IgD-negative memory B cell (primary cell): ENCODE measurements at regions not wholly inside any gene's neighbourhood (a gene's known extent, or its start where the extent isn't known, plus 50 kb on each side); places are given as distances from the start of the nearest gene placed in this dataset.

Experiments used
- H3K27ac Mint-ChIP-seq, 3 donors: one replicate each; pipeline ENCODE4 v1.8.0; 2020 to 2022; ENCODE audit warnings: mild to moderate bottlenecking in 3 of 3, mixed read lengths in 3 of 3, moderate library complexity in 1 of 3
- H3K27me3 Mint-ChIP-seq: one replicate; pipeline ENCODE4 v1.8.0; 2021; ENCODE audit warnings: mixed read lengths
- H3K36me3 Mint-ChIP-seq: one replicate; pipeline ENCODE4 v1.8.0; 2020; ENCODE audit warnings: mild to moderate bottlenecking, mixed read lengths
- H3K4me1 Mint-ChIP-seq, 3 donors: one replicate each; pipeline ENCODE4 v1.8.0; 2020 to 2022; ENCODE audit warnings: mixed read lengths in 3 of 3, mild to moderate bottlenecking in 1 of 3
- H3K4me3 Mint-ChIP-seq, 4 donors: one replicate each; pipeline ENCODE4 v1.8.0; 2020 to 2022; ENCODE audit warnings: mild to moderate bottlenecking in 4 of 4, mixed read lengths in 4 of 4, moderate library complexity in 3 of 4
- H3K9me3 Mint-ChIP-seq, 3 donors: one replicate each; pipeline ENCODE4 v1.8.0; 2020 to 2021; ENCODE audit warnings: mixed read lengths in 3 of 3, mild to moderate bottlenecking in 1 of 3

- Mint-ChIP-seq H3K36me3 (peaks cover 2% of the 10 kb centered on the region), H3K9me3 (peaks cover 7 to 14% (median 12%) of the 10 kb centered on the region in 3 donors), H3K27ac (no peak overlapping the region), H3K4me1 (no peaks in the 10 kb centered on the region), H3K27me3 (no peaks in the 10 kb centered on the region), H3K4me3 (no peak overlapping the region)
These were observed 161.3 kb upstream of the MAGEB18 start for GRCh38 chrX:25976683-25977310.

- H3K27ac Mint-ChIP-seq, result no peak overlapping the region
- no peaks in the 10 kb centered on the region for H3K9me3 Mint-ChIP-seq
These were observed 139.5 kb upstream of the MAGEB18 start for GRCh38 chrX:25998687-25999086.

GRCh38 chrX:26007462-26007861, 130.7 kb upstream of the MAGEB18 start:
- no peaks in the 10 kb centered on the region for H3K27me3 Mint-ChIP-seq
- peaks cover 0 to 6% (median 2%) of the 10 kb centered on the region in 3 donors for H3K9me3 Mint-ChIP-seq
- no peak overlapping the region for H3K4me3 Mint-ChIP-seq
- no peaks in the 10 kb centered on the region for H3K4me1 Mint-ChIP-seq
- no peak overlapping the region for H3K27ac Mint-ChIP-seq
- no peaks in the 10 kb centered on the region for H3K36me3 Mint-ChIP-seq

More at GRCh38 chrX:25998687-25999086, 139.5 kb upstream of the MAGEB18 start:
- Mint-ChIP-seq H3K36me3 (no peaks in the 10 kb centered on the region), H3K27me3 (no peaks in the 10 kb centered on the region), H3K4me3 (no peak overlapping the region), H3K4me1 (no peaks in the 10 kb centered on the region)

GRCh38 chrX:26008042-26008441, 130.1 kb upstream of the MAGEB18 start:
- Mint-ChIP-seq H3K9me3 (peaks cover 0 to 7% (median 2%) of the 10 kb centered on the region in 3 donors), H3K36me3 (no peaks in the 10 kb centered on the region), H3K4me1 (no peaks in the 10 kb centered on the region), H3K27me3 (no peaks in the 10 kb centered on the region), H3K4me3 (no peak overlapping the region), H3K27ac (no peak overlapping the region)

DNA sequence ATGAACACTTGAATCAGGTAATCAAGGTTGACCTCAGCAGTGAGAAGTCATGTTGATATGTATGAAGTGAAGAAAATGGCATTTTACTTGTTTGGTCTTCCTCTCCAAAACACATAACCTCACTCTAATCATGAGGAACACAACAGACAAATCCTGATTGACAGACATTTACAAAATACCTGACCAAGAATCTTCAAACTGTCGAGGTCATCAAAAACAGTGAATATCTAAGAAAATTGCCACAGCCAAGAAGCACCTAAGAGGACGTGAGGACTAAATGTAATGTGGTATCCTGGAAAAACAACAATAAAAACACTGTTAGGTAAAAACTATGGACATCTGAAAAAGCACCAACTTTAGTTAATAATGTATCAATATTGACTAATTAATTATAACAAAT, 129.5 kb upstream of the MAGEB18 start:
- peaks cover 0 to 7% (median 2%) of the 10 kb centered on the region in 3 donors for H3K9me3 Mint-ChIP-seq
- H3K27me3 Mint-ChIP-seq, result no peaks in the 10 kb centered on the region
- H3K36me3 Mint-ChIP-seq, result no peaks in the 10 kb centered on the region
- H3K27ac Mint-ChIP-seq, result no peak overlapping the region
- no peak overlapping the region for H3K4me3 Mint-ChIP-seq
- no peaks in the 10 kb centered on the region for H3K4me1 Mint-ChIP-seq

DNA sequence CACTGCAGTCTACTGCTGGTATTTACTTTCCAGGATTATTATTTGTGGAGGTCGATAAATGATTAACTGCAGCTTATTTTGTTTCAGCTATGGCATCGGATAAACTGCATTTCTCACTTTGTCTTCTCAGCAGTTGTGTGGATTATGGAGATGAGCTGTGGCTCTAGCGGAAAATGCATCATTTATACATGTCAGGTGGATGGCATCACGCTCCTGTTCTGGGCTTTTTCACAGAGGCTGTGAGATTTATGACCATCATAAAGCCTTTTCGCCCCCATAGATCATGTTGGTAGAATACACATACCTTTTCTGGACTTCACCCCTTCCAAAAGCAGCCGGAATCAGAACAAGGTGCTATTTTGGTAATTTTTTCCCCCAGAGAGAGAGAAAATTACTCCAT, 118.8 kb upstream of the MAGEB18 start:
- Mint-ChIP-seq H3K27ac (no peak overlapping the region), H3K4me1 (no peaks in the 10 kb centered on the region), H3K27me3 (peaks cover 2% of the 10 kb centered on the region), H3K9me3 (peaks cover 0 to 4% (median 2%) of the 10 kb centered on the region in 3 donors), H3K36me3 (no peaks in the 10 kb centered on the region), H3K4me3 (no peak overlapping the region)

GRCh38 chrX:26026179-26026578, 112.0 kb upstream of the MAGEB18 start:
- Mint-ChIP-seq H3K27ac (no peak overlapping the region), H3K36me3 (no peaks in the 10 kb centered on the region), H3K4me3 (no peak overlapping the region), H3K27me3 (no peaks in the 10 kb centered on the region), H3K9me3 (peaks cover 0 to 4% (median 3%) of the 10 kb centered on the region in 3 donors), H3K4me1 (no peaks in the 10 kb centered on the region)

- Mint-ChIP-seq H3K27me3 (no peaks in the 10 kb centered on the region), H3K4me1 (no peaks in the 10 kb centered on the region), H3K4me3 (no peak overlapping the region), H3K27ac (no peak overlapping the region), H3K36me3 (no peaks in the 10 kb centered on the region), H3K9me3 (peaks cover 0 to 1% (median 0%) of the 10 kb centered on the region in 3 donors)
These were observed 105.8 kb upstream of the MAGEB18 start for GRCh38 chrX:26032111-26032912.

DNA sequence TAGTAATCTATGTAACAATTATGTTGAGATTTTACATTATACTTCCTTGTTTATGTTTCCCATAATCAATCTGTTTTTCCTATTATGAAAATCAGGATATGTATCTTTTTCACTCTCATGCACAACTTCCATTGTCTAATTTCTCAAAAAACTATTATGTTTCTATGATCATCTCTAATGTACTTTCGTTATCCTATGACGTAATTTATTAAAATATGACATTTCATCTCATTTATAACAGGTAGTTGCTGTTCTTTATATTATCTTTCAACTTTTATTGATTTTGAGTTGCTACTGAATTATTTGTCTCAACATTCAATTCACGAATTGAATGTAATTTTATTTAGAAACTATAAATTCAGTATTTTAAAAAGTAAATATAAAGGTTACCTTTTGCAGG, 100.8 kb upstream of the MAGEB18 start:
- no peaks in the 10 kb centered on the region for H3K4me1 Mint-ChIP-seq
- H3K9me3 Mint-ChIP-seq, result peaks cover 0 to 6% (median 0%) of the 10 kb centered on the region in 3 donors
- H3K27ac Mint-ChIP-seq, result no peak overlapping the region
- no peak overlapping the region for H3K4me3 Mint-ChIP-seq
- H3K36me3 Mint-ChIP-seq, result no peaks in the 10 kb centered on the region
- H3K27me3 Mint-ChIP-seq, result no peaks in the 10 kb centered on the region

DNA sequence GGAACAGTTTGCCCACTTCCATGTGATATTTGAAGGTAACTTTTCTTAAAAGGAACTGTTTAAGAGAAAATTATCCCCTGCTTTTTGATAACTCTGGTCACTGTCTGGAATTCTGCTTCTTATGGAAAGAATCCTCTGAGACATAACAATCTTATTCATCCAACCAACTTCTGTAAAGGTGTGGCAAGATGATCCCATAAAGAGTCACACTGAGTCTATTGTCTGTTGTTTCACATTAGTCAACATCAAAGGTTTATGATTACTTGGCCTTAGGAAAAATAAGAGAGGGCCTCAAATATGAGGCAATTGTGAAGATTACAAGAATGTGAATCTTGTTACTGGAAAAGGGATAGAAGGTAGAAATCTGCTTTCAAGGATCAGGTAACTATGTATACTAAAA, 88.0 kb upstream of the MAGEB18 start:
- Mint-ChIP-seq H3K4me1 (no peaks in the 10 kb centered on the region), H3K27me3 (no peaks in the 10 kb centered on the region), H3K9me3 (peaks cover 4 to 7% (median 6%) of the 10 kb centered on the region in 3 donors)

DNA sequence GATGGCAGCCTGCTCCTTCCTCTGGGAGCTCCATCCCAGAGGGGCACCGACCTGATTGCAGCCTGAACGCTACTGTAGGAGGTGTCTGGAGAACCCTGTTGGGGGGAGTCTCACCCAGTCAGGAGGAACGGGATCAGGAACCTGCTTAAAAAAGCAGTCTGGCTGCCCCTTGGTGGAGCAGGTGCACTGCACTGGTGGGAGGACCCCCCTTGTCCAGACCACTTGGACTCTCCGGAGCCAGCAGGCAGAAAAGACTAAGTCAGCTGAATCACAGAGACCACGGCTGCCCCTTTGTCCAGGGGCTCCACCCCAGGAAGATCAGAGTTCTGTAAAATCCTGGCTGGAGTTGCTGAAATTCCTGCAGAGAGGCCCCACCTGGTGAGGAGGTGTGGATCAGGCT, 67.3 kb upstream of the MAGEB18 start:
- Mint-ChIP-seq H3K4me1 (no peaks in the 10 kb centered on the region), H3K36me3 (no peaks in the 10 kb centered on the region), H3K27me3 (no peaks in the 10 kb centered on the region), H3K27ac (no peak overlapping the region), H3K9me3 (no peaks in the 10 kb centered on the region), H3K4me3 (no peak overlapping the region)

More for the DNA sequence above, 88.0 kb upstream of the MAGEB18 start:
- no peak overlapping the region for H3K27ac Mint-ChIP-seq
- H3K4me3 Mint-ChIP-seq, result no peak overlapping the region
- no peaks in the 10 kb centered on the region for H3K36me3 Mint-ChIP-seq

- H3K27me3 Mint-ChIP-seq, result no peaks in the 10 kb centered on the region
- no peaks in the 10 kb centered on the region for H3K9me3 Mint-ChIP-seq
- H3K36me3 Mint-ChIP-seq, result no peaks in the 10 kb centered on the region
- H3K27ac Mint-ChIP-seq, result no peak overlapping the region
- H3K4me1 Mint-ChIP-seq, result no peaks in the 10 kb centered on the region
- no peak overlapping the region for H3K4me3 Mint-ChIP-seq
These were observed 66.5 kb upstream of the MAGEB18 start for GRCh38 chrX:26071618-26072017.

DNA sequence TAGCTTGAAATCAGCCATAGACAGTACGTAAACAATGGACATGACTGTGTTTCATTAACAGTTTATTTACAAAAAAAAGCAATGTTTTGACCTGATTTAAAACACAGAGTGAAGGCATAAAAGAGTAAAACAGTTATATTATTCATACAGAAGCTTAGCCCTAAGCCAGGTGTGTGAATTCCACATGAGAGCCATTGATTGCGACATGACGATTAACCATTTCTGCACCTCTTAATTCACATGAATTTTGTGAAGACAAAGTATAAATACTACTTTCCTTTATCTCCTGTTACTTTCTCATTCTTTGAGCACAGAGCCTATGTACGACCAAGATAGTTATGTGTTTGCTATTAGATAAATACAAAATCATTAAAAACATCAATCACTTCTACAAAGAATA, 55.0 kb upstream of the MAGEB18 start:
- Mint-ChIP-seq H3K27ac (no peak overlapping the region), H3K36me3 (no peaks in the 10 kb centered on the region), H3K9me3 (peaks cover 0 to 1% (median 0%) of the 10 kb centered on the region in 3 donors), H3K27me3 (no peaks in the 10 kb centered on the region), H3K4me1 (no peaks in the 10 kb centered on the region), H3K4me3 (no peak overlapping the region)
